SK-N-DZ (cell line): ENCODE measurements at regions not wholly inside any gene's neighbourhood (a gene's known extent, or its start where the extent isn't known, plus 50 kb on each side); places are given as distances from the start of the nearest gene placed in this dataset.

ENCODE experiments used
- DNase-seq: peaks from one replicate; pipeline ENCODE4 v3.0.0-alpha.2; 2015; ENCODE audit warnings: low spot score

DNA sequence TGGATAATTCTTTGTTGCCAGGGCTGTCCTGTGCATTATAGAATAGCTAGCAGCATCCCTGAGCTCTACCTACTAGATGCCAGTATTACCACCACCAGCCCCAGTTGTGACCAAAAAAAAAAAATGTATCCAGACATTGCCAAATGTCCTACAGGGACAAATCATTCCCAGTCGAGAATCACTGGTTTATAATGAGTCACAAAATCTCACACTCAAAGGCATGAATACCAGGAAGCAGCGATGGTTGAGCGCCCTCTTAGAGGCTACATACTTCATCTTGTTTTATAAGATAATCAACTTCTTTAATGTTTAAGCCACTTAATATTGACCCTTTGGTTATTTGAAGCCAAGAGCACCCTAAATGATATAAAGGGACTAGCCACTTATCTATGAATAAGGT, 297.3 kb downstream of the DHX15 start:
- DNase-seq, result no peak

DNA sequence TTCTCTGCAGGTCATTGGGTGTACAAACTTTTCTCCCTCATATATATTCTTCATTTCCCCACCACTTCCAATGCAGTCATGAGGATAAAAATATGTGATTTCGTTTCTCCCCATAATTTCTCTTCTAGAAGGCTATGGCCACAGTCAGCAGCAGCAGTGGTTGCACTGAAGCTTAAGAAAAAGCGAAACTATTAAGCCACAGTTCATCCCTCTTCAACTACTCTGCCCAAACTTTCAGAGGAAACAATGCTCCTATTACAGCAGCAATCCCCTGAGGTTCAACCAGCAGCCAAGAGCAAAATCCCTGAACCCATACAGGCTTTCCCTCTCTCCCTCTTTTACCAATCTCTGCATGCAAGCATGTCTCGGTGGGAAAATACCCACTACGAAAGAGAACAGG, 298.6 kb downstream of the DHX15 start:
- no peak for DNase-seq

DNA sequence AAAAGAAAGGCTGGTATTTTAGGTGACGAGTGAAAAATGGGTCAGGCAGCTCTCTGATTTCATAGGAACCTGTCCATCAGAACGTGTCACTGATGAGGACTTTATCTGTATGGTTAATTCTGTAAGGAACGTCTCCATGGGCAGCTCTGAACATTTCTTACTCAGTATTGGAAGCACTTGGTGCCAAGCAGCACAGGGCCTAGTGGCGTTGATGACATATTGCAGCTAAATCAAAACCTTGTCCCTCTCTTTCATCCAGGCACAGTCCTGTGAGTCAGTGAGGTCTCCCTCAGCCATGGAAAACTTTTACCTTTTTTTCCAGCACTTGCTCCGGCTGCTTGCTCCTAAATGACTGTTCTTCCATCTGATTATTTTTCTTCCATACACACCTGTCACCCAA, 301.9 kb downstream of the DHX15 start:
- no peak for DNase-seq

DNA sequence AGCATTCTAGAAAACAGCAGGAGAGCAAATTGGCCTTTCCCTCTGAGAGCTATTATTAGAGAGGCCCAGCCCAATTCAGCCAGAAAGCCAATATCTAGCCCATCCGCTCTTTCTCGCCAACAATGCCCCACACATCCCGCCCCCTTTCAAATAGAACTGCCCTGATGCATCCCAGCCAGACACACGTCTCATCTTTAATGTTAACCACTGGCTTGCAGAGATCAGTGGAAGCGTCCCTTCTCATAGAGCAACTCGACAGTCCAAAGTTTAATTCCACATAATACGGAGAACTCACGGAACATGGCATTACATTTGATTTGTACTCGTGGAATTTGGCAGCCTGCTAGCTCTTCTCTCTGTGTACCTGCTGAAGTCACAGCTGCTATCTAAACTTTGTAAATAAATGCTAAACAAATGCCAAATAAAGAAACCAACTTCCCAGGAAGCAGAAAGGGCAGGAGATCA, 304.4 kb downstream of the DHX15 start:
- no peak for DNase-seq

DNA sequence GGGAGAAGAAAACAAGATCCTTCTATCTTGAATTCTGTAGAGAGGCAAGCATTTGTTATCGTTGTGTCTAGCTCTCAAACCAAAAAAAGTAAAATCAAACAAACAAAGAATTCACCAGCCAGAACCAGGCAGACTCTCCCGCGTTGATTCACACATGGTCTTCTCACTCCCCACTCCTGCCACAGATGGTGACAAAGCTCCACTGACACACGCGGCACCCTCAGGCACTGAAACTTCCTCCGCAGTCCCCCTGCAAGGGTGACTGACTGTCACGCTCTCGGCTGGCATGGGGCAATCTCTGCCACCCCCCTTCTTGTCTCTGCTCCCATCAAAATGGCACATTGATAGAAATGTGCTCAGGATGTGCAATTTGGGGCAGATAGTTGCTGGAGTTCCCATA, 304.9 kb downstream of the DHX15 start:
- no peak for DNase-seq

DNA sequence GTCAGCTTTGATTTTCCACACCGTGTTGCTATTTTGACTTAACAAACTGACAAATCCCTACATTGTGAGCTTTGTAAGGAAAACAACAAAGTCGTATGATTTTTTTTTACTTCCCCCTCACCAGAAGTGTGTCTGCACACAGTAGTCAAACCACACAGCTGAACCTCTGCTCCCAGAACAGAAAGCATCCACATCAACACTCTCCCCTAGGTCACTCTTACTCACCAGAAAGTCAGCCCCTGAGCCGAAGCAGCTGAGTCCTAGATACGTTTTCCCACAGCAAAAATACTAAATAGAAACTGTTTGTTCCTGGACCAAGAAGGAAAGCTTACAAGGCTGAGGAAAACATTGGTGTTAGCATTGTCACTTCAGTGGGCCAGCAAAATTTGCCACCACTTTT, 305.7 kb downstream of the DHX15 start:
- DNase-seq, result no peak

DNA sequence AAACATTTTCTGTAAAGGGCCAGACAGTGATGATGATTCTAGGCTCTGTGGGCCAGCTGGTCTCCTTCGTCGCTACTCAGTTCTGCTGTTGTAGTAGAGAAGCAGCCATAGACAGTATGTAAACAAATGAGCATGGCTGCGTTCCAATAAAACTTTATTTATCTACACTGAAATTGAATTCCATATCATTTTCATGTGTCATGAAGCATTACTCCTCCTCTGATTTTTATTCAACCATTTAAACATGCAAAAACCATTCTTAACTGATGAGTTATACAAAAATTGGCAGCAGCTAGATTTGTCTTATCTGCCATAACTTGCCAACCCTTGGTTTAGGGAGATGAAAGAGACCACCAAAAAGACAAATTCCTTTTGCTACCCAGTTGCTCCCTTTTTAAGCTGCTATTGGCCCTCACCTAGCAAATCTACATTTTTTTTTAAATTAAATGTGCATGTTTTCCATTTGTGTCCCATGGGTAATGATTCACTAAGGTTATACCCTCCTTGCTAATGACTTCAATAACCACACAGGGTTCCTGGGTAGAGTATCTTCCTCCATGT, 309.9 kb downstream of the DHX15 start:
- DNase-seq, result no peak

DNA sequence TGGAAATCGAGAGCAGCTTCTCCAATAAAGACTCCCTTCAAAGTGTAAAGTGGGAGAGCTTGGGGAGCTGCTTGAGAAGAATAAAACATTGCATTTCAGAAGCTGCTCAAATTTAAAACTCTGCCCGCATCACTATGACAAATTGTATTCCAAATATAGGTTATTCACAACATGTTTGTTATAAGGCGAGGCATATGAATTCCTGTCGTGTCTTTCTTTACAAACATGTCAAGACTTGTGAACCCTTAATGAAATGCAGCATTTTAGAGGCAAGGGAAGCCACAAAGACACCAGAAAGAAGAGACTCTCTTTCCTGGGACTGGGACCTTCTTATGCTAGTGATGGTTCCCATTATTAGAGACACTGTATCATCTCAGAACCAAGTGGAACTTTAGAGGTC, 311.2 kb downstream of the DHX15 start:
- no peak for DNase-seq

DNA sequence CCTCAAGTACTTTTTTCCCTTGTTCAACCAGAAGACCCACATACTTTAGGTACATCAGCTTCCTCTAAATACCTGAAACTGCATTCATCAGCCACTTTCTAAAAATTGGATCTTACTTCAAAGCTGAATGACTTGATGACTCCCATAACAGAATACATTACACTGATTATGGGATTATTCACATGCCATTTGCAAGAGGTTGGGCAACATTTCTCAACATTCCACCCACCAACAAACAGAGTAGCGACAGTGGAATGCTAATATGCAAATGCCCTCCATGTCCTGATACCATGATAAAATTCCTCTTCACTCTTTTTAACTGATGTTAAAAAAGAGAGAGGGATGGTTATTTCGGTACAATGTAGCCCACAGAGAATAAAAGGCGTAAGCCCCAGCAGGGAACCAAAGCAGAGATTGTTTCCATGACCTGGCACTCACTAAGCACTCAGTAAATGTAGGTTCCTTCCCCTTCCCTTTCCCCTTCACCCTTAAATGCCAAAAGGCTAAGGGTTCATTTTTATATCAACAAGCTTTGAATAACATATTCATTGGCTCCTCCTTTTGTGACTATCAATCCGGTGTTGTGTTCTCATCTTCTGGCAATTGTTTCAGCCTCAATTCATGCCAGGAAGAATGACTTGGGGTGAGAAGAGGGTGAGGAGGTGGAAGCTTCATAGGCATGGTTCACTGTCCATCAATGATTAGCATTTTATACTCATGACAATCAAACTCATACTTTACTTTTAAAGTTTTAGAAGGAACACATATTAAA, 317.2 kb downstream of the DHX15 start:
- no peak for DNase-seq

DNA sequence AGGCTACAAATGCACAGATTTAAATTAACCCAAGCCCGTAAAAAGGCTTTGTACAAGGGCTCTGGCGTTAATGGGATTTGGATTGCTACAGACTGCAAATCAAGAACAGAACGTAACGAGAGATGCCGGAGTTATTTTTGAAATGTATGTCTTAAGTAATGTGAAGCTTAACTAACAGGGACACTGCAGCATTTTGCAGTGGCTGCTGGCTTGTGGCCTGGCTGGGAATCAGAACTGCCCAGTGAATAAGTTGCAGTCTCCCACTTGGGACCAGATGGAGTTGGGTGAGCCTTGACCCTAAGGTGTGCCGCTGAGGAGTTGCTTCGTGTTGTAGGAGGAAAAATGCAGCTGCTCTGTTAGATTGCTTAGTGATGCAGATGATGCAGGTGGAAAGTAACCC, 318.4 kb downstream of the DHX15 start:
- DNase-seq, result no peak

DNA sequence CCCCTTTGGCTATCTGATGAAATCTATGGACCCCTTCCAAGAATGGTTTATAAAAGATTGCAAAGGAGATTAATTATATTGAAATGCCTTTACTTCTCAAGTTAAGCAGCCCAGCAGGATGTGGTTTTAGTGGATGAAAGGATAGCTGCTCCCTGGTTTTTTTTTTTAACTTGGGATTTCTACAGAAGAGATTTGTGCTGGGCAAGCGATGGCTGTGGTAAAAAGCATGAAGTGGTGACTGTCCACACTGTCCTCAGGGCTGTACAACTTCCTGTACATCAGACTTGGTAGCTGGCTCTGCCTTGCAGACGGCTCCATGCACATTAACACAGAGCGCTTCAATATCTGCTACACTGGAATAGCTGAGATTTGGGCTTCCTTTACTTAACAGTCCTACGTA, 321.7 kb downstream of the DHX15 start:
- no peak for DNase-seq

DNA sequence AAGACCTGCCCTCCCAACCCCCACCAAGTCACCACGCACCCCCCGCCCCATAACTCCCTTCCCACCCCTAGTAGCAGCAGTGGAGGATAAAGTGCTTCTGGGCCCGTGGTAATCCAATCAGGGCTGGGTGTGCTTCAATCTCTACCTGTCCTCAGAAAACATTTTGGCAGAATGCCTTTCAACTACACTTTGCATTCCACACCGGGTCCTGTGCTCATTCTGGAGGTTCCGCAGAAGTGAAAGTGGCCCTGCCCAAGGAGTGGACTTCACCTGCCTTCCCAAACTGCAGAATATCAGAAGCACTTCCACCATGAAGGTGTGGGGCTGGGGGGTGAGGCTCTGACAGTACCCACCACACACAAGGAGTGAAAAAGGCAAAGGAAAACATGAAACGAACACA, 322.3 kb downstream of the DHX15 start:
- no peak for DNase-seq

DNA sequence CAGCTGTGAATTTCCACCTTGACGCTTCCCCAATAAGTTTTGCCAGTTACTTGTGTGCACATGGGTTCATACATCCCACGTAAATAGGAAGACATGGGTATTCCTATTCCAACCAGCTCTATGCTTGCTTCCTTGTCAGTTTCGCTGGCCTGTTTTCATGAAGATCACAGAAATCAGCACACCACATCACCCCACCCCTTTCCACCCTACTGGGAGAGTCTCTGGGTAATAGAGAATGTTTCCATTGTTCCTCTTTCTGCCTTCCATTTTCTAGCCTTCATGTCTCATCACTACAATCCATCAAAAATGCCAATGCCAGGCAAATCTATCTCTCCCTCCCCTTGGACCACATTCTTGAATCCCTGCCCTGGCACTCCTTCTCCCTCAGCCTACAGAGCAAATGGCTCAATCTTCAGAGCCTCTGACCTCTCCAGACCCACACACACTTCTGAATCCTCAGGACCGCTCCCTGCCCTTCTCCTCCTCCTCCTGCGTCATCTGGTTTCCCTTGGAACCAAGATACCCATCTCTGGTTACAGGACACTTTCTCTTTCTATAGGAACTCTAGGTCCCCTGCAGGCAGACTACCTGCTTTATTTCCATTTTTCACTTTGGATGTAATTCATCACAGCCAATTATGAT, 323.3 kb downstream of the DHX15 start:
- peak; percentile 30 for DNase-seq

DNA sequence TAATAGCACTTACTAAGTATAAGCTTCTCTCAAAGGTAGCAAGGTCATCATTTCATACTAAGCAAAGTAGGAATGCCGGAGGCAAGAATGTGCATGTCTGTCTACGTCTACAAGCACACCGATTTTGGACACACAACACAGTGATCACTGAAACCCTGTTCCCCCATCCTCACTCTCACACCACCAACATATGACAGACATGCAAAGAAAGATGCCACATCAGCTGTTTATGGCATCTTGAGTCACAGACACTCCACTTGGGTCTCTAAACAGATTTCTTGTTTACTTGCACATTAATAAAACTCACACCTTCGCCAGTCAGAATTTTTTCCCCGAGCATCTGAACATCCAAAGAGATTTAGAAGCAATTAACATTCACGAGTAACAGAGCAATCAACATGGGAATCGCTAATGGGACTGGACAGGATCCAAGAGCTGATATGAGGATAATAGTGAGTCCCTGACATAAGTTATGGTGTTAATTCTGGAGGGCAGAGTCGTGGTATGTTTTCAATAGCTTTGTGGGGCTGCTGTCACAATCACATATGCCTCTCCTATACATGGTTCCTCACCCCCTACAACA, 324.1 kb downstream of the DHX15 start:
- no peak for DNase-seq

DNA sequence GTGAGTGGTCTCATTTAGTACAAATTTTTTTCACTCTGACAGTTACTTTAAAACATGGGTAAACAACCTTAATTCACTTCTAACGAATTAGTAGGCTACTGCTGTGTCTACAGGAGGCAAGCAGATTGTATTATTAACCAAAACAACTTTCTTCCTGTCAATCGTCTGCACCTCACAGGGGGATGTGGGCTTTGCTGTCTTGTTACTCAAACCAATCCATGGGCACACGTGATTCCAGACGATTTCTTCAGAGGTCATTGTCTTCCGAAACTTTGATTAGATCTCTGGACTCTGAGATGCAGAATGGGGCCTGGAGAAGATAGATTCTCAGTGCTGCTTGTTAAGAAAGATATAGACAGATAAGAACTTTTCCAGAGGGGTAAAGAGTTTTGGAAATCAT, 327.8 kb downstream of the DHX15 start:
- DNase-seq, result no peak

DNA sequence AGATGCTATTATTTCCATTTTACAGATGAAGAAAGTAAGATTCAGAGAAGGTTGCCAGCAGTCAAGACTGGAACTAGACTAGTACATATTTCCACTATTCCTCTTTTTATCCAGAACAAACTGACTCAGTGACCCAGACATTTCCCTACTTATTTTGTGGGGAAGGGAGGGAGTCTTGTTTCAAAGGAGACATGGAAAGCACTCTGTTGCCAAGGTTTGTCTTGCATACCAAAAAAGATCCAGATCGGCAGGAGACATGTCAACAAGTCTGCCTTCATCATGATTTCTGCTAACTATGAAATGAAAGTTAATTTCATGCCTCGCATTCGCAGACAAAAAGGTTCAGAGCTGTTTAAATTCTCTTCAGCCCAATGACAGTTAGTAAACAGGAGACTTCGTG, 328.3 kb downstream of the DHX15 start:
- DNase-seq, result no peak

DNA sequence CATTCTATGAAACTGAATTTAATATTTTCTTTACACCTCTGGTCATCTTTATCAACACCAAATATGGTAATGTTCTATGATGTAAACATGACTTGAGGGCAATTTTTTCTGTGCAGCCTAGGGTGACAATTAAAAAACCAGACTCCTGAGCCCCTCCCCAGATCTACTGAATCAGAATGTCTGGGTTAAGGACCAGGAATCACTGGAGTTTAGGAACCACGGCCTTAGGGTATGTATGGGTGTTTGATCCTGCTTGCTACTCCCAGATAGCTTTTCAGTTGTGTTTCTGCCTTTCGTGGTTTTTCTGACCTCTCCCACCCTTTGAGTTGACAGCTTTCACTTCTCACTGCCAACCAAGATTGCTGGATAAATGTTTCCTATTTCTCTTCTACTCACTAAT, 332.2 kb downstream of the DHX15 start:
- no peak for DNase-seq

DNA sequence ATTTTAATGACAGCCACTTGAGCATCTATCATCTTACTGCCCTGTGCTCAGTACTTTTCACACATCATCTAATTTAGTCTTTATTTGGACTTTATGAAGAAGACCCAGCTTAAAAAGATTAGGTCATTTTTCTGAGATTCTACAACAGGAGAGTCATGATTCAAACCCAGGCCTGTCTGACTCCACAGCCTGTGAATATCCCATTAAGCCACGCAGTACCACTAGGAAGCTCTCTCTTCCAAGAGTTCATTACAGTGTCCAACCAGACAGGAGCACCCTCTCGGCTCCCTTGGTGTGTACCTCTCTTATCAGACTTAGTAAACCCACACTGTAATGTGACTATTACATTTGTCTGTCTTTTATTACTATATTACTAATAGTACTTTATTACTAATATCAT, 332.8 kb downstream of the DHX15 start:
- no peak for DNase-seq

DNA sequence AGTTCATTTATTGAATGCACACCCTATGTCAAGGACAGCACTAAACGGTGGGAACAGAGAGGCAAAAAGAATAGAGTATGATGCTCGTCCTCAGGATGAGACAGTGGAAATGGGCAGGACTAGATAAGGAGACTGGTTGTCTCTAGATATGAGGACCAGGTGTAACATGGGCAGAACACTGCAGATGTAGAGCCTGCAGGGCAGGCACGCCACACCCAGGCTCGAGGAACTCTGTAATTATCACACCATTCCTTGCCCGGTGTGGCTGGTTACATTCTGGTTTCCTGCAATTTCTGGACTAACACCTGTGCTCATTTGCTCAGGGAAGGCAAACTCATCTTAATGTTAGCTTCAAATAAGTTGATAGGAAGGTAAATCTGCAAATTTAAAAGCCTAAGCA, 334.4 kb downstream of the DHX15 start:
- DNase-seq, result no peak

DNA sequence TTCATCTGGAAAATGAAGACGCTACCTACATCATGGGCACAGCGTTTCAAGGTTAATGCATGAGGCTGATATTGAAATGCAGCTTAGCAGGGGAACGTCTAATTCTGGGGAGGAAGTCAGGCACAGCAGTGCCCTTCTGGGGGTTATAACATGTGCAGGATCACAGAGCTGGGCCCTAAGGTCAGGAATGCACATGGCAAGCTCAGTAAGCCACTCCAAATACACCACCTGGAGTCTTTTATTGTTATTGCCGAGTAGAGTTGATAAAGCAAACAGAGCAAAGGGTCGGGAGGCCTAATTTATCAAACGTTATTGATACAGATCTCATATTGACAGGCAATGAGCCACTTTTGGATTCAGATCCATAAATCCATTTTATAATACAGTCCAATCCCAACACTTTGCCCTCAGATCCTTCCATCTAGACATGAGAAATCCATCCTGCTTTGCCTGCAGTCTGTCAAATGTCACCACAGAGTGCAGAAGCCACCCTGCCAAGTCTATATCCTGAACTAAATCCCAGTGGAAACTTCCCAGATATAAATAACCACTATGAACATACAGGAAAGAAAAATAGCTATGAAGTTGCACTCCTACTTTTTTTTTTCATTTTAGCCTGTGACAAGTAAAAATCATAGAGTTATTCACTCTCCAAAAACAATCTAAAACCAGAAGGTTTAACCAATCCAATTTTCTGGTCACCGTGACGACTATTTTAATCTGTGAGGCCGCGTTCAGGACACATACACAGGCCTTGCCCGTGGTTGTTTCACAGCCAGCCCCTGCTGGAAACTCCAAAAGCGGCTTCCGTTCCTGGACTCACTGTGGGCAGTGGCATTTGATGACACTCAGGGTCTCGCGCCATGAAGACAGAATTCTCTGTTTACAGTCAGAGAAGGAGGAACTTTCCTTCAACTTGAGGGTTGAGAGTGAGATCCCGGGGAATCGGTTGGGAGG, 335.4 kb downstream of the DHX15 start:
- peak; percentile 46 for DNase-seq

DNA sequence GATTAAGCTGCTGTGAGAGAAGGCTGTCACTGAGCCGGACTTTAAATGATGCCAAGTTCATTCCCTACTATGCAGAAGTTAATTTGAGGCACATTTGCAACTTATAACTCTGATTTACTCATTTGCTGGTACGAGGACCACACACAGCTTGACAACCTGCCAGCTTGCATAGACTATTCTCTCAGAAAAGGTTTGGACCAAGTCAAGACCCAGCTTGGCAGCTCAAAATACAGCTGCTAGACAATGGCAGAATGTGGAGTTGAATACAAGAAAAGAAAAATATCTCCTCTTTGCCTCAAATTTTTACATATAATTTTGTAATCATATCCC, 338.9 kb downstream of the DHX15 start:
- DNase-seq, result no peak
